ENCODE measurements at regions not wholly inside any gene's neighbourhood (a gene's known extent, or its start where the extent isn't known, plus 50 kb on each side); places are given as distances from the start of the nearest gene placed in this dataset.

GRCh38 chr5:166909040-166909439 is 1382.4 kb upstream of the WWC1 start:
- TF ChIP-seq CTCF (IDR thresholded peaks at IDR 0.05): no peak
- no peak for TF ChIP-seq ZFX (IDR thresholded peaks at IDR 0.05; ENCODE audit: borderline replicate concordance)
